ENCODE measurements at regions not wholly inside any gene's neighbourhood (a gene's known extent, or its start where the extent isn't known, plus 50 kb on each side); places are given as distances from the start of the nearest gene placed in this dataset.

GRCh38 chr21:17690078-17690494, 77.4 kb upstream of the BTG3 start (continued):
- TF ChIP-seq ESRRB (CRISPR knock-in tag; IDR thresholded peaks at IDR 0.05; ENCODE audit: borderline replicate concordance) (peak; percentile 75; the same call in 1 of the 2 replicates), HNRNPUL1 (IDR thresholded peaks at IDR 0.05; ENCODE audit: low read length) (no peak), FOXA1 (IDR thresholded peaks at IDR 0.05; ENCODE audit: borderline replicate concordance) (no peak), DPF2 (IDR thresholded peaks at IDR 0.05) (no peak), FOXO4 (CRISPR knock-in tag; IDR thresholded peaks at IDR 0.05) (peak; percentile 82; the same call in 1 of the 2 replicates), ZNF124 (CRISPR knock-in tag; IDR thresholded peaks at IDR 0.05) (no peak), IRF2 (CRISPR knock-in tag; IDR thresholded peaks at IDR 0.05) (no peak), HMG20B (CRISPR knock-in tag; IDR thresholded peaks at IDR 0.05) (no peak), XRCC5 (IDR thresholded peaks at IDR 0.05; ENCODE audit: low read depth, low read length) (no peak), NFXL1 (CRISPR knock-in tag; IDR thresholded peaks at IDR 0.05) (peak; percentile 88; the same call in 1 of the 2 replicates), PCBP1 (IDR thresholded peaks at IDR 0.05; ENCODE audit: low read depth, low read length, poor library complexity, severe bottlenecking) (no peak), JUND (IDR thresholded peaks at IDR 0.05; ENCODE audit: borderline replicate concordance, low read depth, low read length) (no peak), JUND (tag; IDR thresholded peaks at IDR 0.05; ENCODE audit: borderline replicate concordance, low read depth, low read length) (peak; percentile 13; the same call in 1 of the 3 replicates), ZNF77 (CRISPR knock-in tag; IDR thresholded peaks at IDR 0.05) (no peak), MAFF (IDR thresholded peaks at IDR 0.05; ENCODE audit: low read length) (no peak), CHD2 (IDR thresholded peaks at IDR 0.05; ENCODE audit: low read depth, low read length) (no peak), NCOA2 (IDR thresholded peaks at IDR 0.05; ENCODE audit: partially characterized antibody in 2 of 2) (no peak), NFIC (IDR thresholded peaks at IDR 0.05) (no peak), HOXB6 (CRISPR knock-in tag; IDR thresholded peaks at IDR 0.05; ENCODE audit: borderline replicate concordance) (no peak), ZNF263 (CRISPR knock-in tag; IDR thresholded peaks at IDR 0.05; ENCODE audit: borderline replicate concordance) (no peak), ZNF431 (CRISPR knock-in tag; IDR thresholded peaks at IDR 0.05) (no peak), HES1 (IDR thresholded peaks at IDR 0.05; ENCODE audit: low read depth) (no peak), EZH2 (IDR thresholded peaks at IDR 0.05; ENCODE audit: borderline replicate concordance, low read depth, low read length) (no peak), CSDE1 (IDR thresholded peaks at IDR 0.05) (no peak), CBFA2T3 (IDR thresholded peaks at IDR 0.05) (no peak), ZFP36 (IDR thresholded peaks at IDR 0.05; ENCODE audit: low read depth, low read length, partially characterized antibody) (no peak), KLF16 (IDR thresholded peaks at IDR 0.05) (no peak), ZNF778 (CRISPR knock-in tag; IDR thresholded peaks at IDR 0.05) (no peak), KAT2B (IDR thresholded peaks at IDR 0.05; ENCODE audit: low read depth, low read length) (no peak), ZNF24 (IDR thresholded peaks at IDR 0.05) (no peak), SMARCB1 (IDR thresholded peaks at IDR 0.05; ENCODE audit: insufficient read length, low read depth) (no peak), ID3 (CRISPR knock-in tag; IDR thresholded peaks at IDR 0.05) (peak; percentile 82; the same call in 1 of the 2 replicates), ID3 (tag; IDR thresholded peaks at IDR 0.05) (peak; percentile 95)
